ENCODE measurements at regions not wholly inside any gene's neighbourhood (a gene's known extent, or its start where the extent isn't known, plus 50 kb on each side); places are given as distances from the start of the nearest gene placed in this dataset.
"Not testable (repeated sequence)": the region's sequence is repeated elsewhere in the genome, so short reads cannot be mapped to it uniquely, and the experiment has no call there.

- TF ChIP-seq POLR2A (IDR thresholded peaks at IDR 0.05): not testable (repeated sequence)
- TF ChIP-seq, protein P1, sequence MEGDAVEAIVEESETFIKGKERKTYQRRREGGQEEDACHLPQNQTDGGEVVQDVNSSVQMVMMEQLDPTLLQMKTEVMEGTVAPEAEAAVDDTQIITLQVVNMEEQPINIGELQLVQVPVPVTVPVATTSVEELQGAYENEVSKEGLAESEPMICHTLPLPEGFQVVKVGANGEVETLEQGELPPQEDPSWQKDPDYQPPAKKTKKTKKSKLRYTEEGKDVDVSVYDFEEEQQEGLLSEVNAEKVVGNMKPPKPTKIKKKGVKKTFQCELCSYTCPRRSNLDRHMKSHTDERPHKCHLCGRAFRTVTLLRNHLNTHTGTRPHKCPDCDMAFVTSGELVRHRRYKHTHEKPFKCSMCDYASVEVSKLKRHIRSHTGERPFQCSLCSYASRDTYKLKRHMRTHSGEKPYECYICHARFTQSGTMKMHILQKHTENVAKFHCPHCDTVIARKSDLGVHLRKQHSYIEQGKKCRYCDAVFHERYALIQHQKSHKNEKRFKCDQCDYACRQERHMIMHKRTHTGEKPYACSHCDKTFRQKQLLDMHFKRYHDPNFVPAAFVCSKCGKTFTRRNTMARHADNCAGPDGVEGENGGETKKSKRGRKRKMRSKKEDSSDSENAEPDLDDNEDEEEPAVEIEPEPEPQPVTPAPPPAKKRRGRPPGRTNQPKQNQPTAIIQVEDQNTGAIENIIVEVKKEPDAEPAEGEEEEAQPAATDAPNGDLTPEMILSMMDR (IDR thresholded peaks at IDR 0.05): not testable (repeated sequence)
Measured at GRCh38 chr9:62816331-62816730, 1626.5 kb downstream of the SPATA31A7 start.
